ENCODE measurements at regions not wholly inside any gene's neighbourhood (a gene's known extent, or its start where the extent isn't known, plus 50 kb on each side); places are given as distances from the start of the nearest gene placed in this dataset.

DNA sequence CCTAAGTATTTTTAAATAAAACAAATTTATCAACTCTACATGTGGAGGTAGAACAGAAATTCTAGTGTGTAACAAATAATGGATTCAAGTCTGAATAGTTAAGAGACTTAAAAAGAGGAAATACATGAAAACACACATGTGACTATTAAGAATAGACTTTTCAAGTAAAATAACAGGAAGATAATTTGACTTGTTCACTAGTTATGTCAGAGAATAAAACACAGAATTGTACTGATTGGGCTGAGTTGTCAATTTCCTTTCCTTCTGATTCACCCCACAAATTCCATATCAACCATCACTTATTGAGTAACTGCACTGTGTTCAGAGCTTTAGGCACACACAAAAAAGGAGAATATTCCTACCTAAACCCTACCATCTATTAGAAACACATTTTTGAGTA, 557.2 kb downstream of the TUSC7 start:
- no peak for DNase-seq

DNA sequence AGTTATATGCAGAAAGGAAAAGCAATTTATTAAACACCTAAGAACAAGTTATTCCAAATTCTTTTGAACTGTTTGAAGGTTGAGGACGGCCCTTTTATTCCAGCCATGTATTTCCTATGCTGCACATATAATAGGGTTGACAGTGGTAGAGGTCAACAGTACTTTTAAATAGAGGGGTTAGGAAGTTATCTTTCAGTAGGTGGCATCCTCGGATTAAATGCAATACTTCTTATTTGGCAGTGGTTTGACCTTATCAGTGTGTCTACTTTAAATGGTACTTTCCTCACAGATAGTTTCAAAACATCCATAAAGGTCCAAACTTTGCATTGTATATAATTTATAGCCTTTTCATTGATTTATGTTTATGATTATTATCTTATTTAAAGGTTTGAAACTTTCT, 558.7 kb downstream of the TUSC7 start:
- no peak for DNase-seq

DNA sequence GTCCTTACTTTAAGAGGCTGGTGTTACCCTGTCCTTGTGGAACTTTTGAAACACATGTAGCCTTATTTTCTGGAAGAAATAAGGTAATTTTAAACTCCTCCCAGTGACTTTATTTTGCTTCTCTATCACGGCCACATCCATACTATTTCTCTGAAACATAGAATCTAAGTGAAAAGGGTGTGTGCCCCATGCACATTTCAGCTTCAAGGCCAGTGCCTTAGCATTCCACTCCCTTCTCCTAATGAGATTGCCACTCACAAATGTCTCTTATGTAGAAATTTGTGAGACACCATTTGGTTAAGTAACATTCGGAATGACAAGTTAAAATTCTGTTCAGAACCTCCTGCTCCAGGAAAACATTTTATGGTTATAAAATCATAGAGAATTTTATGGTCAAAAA, 562.7 kb downstream of the TUSC7 start:
- no peak for DNase-seq

DNA sequence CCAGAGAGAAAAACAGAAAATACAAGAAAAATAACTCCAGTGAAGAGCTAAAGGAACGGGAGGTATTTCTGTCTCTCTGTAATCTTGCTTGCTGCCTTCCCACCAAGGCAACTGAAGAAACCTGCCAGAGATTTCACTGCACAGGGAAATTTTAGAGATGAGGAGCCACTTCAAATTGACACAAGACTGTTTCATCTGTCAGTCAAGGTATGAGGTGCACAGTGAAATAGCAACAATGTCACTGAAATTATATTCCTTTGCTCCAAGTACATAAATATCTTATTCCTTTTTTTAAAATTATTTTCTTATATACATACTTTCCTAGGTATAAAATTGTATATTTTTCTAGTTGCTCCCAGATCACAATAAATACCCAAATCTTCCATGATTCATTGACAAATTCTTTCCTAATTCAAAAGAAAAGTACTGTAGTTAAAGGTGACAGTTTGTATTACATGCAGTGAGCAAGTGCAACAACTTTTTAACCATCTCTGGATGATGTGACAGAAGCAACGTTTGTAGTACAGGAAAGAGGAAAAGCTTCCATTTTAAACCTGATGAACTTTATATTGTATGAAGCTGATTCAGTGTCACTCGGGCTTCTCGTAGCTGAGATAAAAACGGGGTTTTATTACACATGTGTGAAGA, 563.4 kb downstream of the TUSC7 start:
- DNase-seq: no peak

DNA sequence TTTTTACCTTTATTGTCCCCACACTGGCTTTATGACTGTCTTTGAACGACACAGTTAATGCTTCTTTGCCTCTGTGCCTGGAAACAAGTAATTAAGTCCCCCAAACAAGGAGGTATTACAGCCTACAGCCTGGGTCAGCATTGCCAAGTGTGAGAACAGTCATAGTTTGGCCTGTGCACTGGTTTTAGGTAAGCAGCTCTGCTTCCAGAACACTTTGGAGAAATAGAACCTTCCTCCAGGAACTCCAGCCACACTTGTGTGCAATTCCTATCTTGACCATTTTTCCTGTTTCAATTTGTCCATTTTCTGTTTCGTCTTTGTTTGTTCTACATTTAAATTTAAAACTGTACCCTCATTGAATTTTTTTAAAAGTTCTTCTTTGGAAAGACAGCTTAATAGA, 568.2 kb downstream of the TUSC7 start:
- DNase-seq: no peak

DNA sequence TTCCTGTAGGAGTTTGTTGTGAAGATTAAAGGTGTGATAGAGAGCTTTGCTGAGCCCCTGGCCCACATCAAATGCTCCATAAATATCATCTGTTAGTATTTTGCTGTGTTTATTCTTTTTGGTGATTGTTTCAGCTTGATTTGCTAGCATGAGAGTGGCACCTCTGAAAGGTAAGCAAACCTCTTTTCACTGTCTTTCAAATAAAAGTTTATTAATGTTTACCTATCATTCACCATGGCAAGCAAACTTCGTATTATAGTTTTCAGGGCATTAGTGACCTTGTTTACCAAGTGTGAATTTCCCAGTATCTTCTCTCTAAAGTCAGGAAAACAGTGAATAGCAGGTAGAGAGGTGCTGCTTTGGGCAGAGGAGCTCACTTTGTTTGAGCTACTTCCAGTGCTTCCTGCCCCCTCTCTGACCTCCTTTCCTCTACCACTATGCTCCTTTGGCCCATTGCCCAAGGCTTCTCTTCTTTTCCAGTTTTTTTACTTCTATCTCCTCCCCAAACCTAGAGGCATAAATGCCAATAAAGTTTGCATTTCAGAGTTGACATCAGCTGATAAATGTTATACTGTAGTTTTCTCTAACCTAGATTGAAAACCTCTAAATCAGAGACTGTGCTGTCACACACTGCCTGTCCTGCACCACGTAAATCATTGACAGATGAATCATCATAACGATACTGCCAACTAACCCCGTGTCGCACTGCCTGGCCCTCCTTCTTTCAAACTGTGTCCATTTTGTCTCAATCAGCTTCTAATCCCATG, 569.0 kb downstream of the TUSC7 start:
- DNase-seq: no peak

DNA sequence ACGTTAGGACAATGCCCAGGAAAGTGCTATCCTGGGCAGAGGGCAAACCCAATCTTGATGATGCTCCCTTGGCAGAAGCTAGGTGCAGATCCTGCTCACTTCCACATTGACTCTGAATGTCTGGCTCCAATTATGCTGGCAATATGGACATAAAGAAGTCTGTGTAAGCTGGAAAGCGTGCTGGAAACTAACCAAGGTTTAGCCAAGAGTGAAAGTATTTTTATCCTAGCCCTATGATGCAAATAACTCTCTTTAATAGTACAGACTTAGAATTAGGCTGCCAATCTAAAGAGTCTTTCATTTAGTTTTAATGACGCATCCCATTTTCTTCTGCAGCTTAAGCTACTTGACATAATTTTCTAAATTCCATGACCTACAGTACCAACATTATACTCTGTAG, 571.8 kb downstream of the TUSC7 start:
- no peak for DNase-seq

DNA sequence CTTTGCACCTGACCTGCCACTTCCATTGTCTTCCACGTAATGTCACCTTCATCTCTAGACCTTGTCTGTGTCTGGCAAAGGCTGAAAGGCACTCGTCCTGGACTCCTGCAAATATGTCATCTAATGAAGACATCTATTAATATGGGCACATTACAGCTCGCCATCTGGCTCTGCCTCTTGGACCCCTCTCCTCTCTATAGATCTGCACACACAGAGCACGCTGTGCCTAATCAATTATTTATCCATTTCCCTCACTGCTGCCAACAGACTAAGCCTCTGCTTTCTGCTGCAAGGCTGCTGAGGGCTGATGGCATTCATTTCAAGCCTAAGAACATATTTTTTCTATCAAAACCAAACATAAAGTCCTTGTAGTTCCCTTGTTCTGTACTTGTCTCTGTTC, 573.0 kb downstream of the TUSC7 start:
- DNase-seq: no peak

DNA sequence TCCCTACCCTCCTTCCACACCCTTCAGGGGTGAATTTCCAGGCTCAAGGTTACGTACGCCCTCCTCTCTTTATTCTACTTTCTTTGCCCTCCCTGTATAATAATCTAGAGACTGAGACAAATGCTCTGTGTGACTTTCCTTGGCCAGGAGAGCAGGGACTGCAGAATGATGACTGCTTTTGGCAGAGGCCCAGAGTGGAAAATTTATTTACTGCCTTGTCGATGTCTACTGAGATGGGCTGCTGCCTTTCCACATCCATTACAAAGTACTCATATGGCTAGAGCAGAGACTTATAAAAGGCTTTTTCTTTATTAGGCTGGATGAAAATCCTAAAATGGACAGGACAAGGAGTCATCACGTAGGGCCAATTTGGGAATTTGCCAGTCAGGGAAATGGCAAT, 576.2 kb downstream of the TUSC7 start:
- no peak for DNase-seq

DNA sequence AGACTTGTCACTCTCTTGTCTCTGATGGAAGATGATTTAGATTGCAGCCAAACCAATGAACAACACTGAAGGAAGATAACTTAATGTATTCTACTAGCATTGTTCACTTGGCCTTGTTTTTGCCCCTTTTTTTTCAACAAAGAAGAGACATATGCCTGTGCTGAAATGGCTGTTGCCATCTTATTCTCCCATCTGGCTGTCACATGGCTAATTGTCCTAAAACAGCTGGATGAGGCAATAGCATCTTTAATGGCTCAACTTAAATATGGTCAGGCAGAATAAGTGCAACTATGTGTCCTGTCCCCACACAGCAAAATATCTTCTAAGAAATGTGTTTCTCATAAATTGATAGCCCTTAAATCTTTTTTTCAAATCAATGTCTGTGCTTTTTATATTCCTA, 576.9 kb downstream of the TUSC7 start:
- no peak for DNase-seq

DNA sequence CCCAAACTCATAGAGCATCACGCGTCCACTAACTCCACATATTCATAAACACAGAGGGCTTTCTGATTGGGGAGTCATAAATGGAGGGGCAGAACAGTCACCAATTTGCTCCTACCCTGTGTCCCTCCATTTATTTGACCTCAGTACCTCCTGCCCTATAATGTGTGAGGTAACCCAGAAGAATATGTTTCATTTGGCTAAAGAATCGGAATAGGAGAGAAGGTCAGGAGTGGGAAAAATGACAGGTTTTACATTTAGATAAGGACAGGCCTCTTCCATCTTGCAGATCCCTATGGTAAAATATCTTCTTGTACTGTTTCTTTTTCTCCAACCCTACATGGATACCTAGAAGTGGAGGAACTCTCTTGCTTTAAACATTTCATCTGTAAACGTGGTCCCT, 578.0 kb downstream of the TUSC7 start:
- no peak for DNase-seq

DNA sequence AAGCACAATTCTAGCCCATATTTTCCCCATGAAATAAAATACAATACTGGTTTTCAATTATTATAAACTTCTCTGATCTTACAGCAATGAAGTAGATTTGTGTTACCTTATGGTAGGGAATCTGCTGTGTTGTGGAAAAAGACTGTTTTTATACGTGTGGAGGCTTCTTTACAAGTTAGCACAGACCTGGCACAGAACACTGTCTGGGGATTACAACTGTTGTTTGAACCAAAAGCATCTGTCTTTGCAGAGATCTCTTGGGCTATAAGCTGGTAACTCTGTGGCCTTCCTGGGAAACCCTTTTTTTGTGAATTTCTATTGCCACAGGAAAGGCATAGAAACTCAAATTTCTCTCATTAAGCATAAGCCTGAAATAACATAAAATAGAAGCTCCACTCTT, 581.9 kb downstream of the TUSC7 start:
- DNase-seq: no peak

DNA sequence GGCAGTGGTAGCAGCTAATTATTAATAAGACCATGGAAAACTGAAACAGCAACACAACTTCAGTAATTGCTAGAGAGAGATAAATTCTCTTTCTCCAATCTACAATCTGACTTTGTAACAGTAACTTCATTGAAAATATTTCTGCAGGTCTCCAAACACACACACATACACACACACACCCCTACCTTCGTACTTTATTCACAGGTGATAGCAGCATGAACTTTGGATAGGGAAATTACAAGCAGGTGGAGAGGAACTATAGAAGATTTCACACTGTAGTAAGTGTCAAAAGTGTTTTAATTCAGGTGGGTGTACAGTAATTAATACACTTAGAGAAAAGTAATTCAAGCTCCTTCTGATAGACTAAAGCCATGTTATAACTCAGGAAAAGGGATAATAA, 587.5 kb downstream of the TUSC7 start:
- no peak for DNase-seq

DNA sequence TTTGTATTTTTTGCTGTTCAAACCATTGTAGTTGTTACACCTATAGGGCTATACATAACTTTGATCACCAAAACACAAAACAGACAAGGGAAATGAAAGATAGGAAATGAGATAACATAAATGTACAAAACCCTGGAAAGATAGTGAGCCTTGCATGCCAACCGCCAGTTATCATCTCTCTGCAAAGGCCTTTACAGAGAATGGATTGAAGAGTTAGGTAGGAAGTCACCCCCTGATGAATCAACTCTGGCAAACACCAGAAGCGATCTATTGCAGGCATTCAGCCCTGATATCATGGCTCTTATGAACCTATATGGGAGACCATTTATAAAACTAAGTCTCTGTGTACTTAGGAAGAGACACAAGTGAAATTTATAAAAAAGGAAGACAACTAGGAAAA, 588.0 kb downstream of the TUSC7 start:
- DNase-seq: no peak

DNA sequence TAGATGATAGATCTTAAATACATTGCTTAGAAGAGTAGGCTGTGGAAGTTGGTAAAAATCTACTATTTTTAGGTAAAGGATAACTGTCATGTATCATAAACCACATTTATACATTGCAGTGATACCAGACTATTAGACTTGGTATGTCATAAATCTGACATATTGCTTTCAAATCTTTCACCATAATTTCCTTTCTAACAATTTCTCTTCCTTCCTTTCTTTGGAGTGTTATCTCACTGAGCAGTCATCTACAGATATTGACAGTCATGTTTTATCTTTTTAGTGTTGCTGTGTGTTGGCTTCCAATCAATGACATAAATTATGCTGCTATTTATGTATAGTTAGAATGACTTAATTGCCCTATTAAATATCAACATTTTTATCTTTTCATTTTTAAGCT, 588.7 kb downstream of the TUSC7 start:
- no peak for DNase-seq

DNA sequence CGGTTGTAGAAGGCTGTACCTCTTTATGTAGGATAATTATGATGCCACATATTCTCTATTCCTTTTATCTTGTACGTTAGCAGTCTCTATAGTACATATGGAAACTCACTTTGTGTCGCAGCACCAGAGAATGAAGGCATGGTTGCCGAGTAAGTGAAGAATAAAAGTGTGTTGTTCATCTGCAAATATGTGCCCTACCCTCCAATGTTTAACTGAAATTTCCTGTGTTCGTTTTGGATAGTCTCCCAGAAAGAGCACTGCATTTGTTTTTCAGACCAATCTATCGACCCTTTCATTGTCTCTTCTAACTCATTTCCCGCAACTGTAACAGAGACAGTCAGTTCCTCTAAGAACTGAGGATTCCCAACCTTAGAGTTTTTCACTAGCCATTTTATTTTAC, 592.8 kb downstream of the TUSC7 start:
- no peak for DNase-seq

DNA sequence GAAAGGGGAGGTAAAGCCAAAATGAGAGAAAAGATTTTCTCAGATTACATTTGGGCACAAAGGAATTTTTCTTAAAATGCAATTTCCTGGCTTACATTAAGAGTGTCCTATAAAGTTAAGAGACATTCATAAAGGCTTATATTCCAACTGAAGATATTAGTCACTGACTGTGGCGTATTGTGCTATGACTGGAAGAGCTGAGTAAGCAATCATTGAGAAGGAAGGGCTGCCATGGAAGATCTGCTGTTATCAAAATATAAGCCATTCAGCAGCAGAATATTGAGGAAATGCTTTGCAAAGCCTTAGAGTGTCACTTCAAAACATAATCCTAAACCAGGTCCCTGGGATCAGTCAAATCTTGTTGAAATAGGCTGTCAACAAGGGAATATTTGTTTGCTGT, 593.9 kb downstream of the TUSC7 start:
- no peak for DNase-seq

DNA sequence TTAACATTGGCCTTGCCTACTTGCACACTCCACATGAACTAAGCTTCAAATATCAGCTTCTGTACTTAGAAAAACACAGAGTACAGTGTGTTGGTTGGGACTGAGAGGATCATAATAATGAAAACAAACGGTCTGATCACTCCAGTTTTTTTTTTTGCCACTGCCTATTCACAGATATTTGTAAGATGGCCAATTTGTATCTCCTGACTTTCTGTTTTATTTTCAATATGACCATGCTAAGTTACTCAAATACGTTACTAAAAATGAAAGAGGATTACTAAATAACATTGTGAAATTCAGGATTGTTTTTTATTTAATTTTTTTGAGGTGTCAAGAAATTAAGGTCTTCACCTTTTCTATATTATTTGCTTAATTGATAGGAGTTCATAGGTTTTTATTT, 595.1 kb downstream of the TUSC7 start:
- DNase-seq: no peak

DNA sequence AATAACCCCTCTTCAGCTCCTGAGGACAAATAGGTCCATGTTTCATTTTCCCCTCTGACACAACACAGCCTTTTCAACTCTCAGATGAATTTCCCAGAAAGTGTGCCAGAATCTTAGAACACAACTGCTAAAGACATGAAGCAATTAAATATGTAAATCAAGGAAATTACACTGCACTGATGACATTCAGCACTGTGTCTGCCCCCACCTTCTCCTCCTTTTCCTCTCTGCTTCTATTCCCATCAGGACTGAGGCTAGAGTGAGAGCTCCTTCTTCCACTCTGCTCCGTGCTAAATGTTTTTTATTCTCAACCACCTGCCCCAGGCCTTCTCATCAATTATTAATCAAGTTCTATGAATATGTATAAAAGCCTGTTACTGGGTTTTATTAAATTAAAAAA, 596.1 kb downstream of the TUSC7 start:
- DNase-seq: no peak

DNA sequence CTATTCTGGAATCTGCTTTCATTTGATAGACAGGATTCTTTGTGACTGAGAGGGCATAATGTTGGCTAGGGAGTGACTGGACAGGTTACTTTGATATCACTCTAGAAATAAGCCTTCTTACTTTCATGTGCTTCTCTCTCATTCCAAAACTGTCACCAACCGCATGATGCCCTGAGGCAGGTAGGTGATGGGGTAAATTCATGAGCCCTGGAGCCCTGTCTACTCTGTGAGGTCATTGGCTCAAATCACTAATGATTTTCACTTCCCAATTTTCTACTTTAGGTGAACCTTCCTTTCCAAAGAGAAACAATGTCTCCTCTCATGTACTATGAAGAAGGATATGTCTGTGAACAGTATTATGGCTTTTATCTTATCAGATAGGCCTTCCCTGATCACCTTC, 596.7 kb downstream of the TUSC7 start:
- DNase-seq: no peak

DNA sequence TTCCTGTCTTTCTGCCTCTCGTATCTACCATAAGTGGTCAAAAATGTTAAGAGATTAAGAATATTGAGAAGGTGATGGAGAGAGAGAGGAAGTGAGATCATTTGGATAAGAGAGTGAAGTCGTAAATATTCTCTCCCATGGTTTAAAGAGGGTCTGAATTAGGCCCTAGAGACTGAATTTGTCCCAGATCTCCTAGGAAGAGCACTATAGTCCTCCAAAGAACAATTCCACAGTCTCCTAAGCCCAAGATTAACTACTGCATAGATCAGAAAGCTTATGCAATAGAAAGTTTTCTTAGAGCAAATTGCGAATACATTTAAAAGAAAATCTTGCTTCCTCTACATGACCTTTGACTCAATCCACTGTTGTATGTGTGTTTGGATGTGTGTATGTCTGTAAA, 598.8 kb downstream of the TUSC7 start:
- no peak for DNase-seq

DNA sequence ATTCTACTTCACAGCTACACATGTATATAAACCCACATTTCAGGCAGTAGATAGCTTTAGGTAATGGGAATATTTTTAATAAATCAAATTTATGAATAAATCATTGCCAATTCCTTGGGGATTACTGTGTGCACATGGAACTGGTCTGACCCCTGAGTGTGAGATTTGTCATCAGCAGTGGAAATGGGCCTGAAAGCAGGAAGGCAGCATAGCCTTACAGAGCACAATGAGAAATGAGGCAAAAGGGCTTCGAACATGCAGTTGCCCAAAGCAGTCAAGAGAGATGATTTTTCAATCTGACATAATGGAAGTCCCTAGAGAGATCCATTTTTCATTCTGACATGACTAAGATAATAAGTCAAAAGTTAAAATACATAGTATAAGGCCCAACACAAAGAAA, 599.2 kb downstream of the TUSC7 start:
- no peak for DNase-seq

DNA sequence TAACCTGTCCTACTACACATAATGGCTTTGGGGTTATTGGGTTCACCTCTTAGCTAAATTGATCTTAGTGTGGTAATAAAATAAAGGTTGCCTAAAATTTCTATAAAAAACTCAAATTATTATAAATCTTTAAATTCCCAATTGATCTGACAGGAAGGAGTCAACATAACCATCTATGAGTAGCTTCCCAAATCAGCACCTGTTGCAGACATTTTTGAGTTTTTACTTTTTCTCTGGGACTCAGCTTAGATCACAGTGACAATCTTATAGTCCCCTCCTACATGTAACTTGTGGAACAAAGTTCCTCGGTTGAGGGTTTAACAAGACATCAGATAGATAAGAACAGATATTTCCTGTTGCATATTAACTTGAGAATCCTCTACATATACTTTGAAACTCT, 601.0 kb downstream of the TUSC7 start:
- DNase-seq: no peak

DNA sequence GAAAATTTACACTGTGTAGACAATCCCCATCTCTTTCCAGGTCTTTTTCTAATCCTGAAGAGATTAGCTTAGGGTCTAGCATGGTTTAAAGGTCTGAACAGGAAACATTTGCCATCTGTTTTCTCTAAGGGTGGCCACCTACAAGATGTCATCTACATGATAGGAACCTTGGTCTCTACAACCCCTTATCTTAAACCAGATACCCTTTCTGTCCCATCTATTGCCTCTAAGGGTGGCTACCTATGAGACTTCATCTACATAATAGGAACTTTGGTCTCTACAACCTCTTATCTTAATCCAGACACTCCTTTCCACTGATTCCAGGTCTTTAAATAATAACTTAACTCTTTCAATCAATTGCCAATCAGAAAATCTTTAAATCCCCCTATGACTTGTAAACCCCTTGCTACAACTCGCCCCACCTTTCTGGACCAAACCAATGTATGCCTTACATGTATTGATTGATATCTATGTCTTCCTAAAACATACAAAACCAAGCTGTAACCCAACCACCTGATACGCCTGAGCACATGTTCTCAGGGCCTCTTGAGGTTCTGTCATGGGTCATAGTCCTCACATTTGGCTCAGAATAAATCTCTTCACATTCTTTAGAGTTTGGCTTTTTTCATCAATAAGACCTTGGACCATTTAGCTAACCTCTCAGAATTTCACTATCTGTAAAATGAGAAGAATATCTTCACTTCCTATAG, 605.0 kb downstream of the TUSC7 start:
- no peak for DNase-seq
